ENCODE measurements at regions not wholly inside any gene's neighbourhood (a gene's known extent, or its start where the extent isn't known, plus 50 kb on each side); places are given as distances from the start of the nearest gene placed in this dataset.
"Not testable (repeated sequence)": the region's sequence is repeated elsewhere in the genome, so short reads cannot be mapped to it uniquely, and the experiment has no call there.

DNA sequence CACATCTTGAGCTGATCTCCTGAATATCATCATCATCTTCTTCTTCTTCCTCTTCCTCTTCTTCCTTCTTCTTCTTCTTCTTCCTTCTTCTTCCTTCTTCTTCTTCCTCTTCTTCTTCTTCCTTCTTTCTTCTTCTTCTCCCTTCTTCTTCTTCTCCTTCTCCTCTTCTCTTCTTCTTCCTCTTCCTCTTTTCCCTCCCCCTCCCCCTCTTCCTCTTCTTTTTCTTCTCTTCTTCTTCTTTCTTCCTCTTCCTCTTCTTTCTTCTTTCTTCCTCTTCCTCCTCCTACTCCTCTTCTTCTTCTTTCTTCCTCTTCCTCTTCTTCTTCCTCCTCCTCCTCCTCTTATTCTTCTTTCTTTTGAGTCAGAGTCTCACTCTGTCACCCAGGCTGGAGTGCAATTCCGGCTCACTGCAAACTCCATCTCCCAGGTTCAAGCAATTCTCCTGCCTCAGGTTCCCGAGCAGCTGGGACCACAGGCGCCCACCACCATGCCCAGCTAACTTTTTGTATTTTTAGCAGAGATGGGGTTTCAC is 197.9 kb upstream of the NANOGP8 start:
- no peak for DNase-seq (ENCODE audit: extremely low spot score)
- ChIA-PET CTCF (no interaction called here), POLR2A (no interaction called here)
- no peak for TF ChIP-seq SUZ12 (IDR thresholded peaks at IDR 0.05)
- no peak for TF ChIP-seq LEF1 (IDR thresholded peaks at IDR 0.05; ENCODE audit: borderline replicate concordance)
- TF ChIP-seq L3MBTL2 (conservative IDR thresholded peaks at IDR 0.05) = no peak
- no peak for TF ChIP-seq CTBP1 (IDR thresholded peaks at IDR 0.05; ENCODE audit: borderline replicate concordance)
- TF ChIP-seq FOXK2 (IDR thresholded peaks at IDR 0.05) = no peak
- TF ChIP-seq, protein P1, sequence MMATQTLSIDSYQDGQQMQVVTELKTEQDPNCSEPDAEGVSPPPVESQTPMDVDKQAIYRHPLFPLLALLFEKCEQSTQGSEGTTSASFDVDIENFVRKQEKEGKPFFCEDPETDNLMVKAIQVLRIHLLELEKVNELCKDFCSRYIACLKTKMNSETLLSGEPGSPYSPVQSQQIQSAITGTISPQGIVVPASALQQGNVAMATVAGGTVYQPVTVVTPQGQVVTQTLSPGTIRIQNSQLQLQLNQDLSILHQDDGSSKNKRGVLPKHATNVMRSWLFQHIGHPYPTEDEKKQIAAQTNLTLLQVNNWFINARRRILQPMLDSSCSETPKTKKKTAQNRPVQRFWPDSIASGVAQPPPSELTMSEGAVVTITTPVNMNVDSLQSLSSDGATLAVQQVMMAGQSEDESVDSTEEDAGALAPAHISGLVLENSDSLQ (IDR thresholded peaks at IDR 0.05) = no peak
- TF ChIP-seq FOXA1 (IDR thresholded peaks at IDR 0.05) = no peak
- TF ChIP-seq ELF4 (IDR thresholded peaks at IDR 0.05) = no peak

DNA sequence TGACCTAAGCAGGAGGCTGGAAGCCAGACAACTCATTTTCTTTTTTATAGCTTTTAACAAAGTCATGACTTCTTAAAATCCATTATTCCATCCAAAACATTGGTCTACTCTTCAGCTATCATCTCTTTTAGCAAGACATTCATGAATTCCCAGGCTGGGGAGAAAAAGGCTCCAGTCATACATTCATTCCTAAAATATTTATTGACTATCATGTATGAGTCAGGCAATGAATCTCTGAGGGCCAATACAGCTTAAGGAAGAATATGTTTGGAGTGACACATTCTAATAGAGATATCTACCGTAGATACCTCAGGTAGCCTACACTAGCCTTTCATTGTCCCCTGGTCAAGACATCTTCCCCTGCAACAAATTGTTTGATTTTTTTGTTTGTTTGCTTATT is 196.4 kb upstream of the NANOGP8 start:
- ChIA-PET POLR2A (interaction anchor here (0.7 kb wide), 1 partner anchor 1207 kb away, joined by 3 read pairs; no protein-coding TSS in a partner anchor), CTCF (no interaction called here)
- TF ChIP-seq TARDBP (IDR thresholded peaks at IDR 0.05) = no peak
- no peak for TF ChIP-seq HDGF (IDR thresholded peaks at IDR 0.05; ENCODE audit: borderline replicate concordance)
- no peak for TF ChIP-seq NFRKB (IDR thresholded peaks at IDR 0.05)
- no peak for TF ChIP-seq ELF4 (IDR thresholded peaks at IDR 0.05)
- no peak for TF ChIP-seq FOXM1 (IDR thresholded peaks at IDR 0.05; ENCODE audit: borderline replicate concordance)
- no peak for TF ChIP-seq CTBP1 (IDR thresholded peaks at IDR 0.05; ENCODE audit: borderline replicate concordance)
- TF ChIP-seq BHLHE40 (IDR thresholded peaks at IDR 0.05; ENCODE audit: borderline replicate concordance) = no peak
- TF ChIP-seq ARNT (IDR thresholded peaks at IDR 0.05) = no peak
- no peak for TF ChIP-seq SP1 (IDR thresholded peaks at IDR 0.05)
- TF ChIP-seq SUZ12 (IDR thresholded peaks at IDR 0.05) = no peak
- no peak for TF ChIP-seq FOXK2 (IDR thresholded peaks at IDR 0.05)
- no peak for TF ChIP-seq L3MBTL2 (conservative IDR thresholded peaks at IDR 0.05)
- no peak for TF ChIP-seq FOXA1 (IDR thresholded peaks at IDR 0.05)
- no peak for TF ChIP-seq ZNF384 (IDR thresholded peaks at IDR 0.05)
- TF ChIP-seq, protein P1 (IDR thresholded peaks at IDR 0.05) = no peak
- no peak for TF ChIP-seq LEF1 (IDR thresholded peaks at IDR 0.05; ENCODE audit: borderline replicate concordance)
- no peak for DNase-seq (ENCODE audit: extremely low spot score)

- ChIA-PET POLR2A (no interaction called here), CTCF (no interaction called here)
Observed at GRCh38 chr15:35279811-35280210, 194.7 kb upstream of the NANOGP8 start.

GRCh38 chr15:35271371-35272043 is 186.4 kb upstream of the NANOGP8 start:
- ChIA-PET POLR2A (no interaction called here), CTCF (no interaction called here)
- TF ChIP-seq SUZ12 (IDR thresholded peaks at IDR 0.05) = no peak
- TF ChIP-seq HDGF (IDR thresholded peaks at IDR 0.05; ENCODE audit: borderline replicate concordance) = no peak
- no peak for DNase-seq (ENCODE audit: extremely low spot score)

More at GRCh38 chr15:35279811-35280210, 194.7 kb upstream of the NANOGP8 start:
- DNase-seq (ENCODE audit: extremely low spot score) = no peak
- no peak for TF ChIP-seq NFRKB (IDR thresholded peaks at IDR 0.05)
- no peak for TF ChIP-seq CTBP1 (IDR thresholded peaks at IDR 0.05; ENCODE audit: borderline replicate concordance)
- no peak for TF ChIP-seq ELF4 (IDR thresholded peaks at IDR 0.05)
- TF ChIP-seq SUZ12 (IDR thresholded peaks at IDR 0.05) = no peak
- TF ChIP-seq L3MBTL2 (conservative IDR thresholded peaks at IDR 0.05) = no peak
- TF ChIP-seq BHLHE40 (IDR thresholded peaks at IDR 0.05; ENCODE audit: borderline replicate concordance) = no peak
- no peak for TF ChIP-seq ZNF384 (IDR thresholded peaks at IDR 0.05)
- no peak for TF ChIP-seq ARNT (IDR thresholded peaks at IDR 0.05)
- TF ChIP-seq, protein P1 (IDR thresholded peaks at IDR 0.05) = no peak
- TF ChIP-seq FOXK2 (IDR thresholded peaks at IDR 0.05) = no peak
- TF ChIP-seq LEF1 (IDR thresholded peaks at IDR 0.05; ENCODE audit: borderline replicate concordance) = no peak
- TF ChIP-seq FOXA1 (IDR thresholded peaks at IDR 0.05) = no peak
- TF ChIP-seq SP1 (IDR thresholded peaks at IDR 0.05) = no peak
- TF ChIP-seq HDGF (IDR thresholded peaks at IDR 0.05; ENCODE audit: borderline replicate concordance) = no peak
- no peak for TF ChIP-seq FOXM1 (IDR thresholded peaks at IDR 0.05; ENCODE audit: borderline replicate concordance)
- no peak for TF ChIP-seq TARDBP (IDR thresholded peaks at IDR 0.05)

- no peak for TF ChIP-seq ZNF384 (IDR thresholded peaks at IDR 0.05)
- TF ChIP-seq FOXA1 (IDR thresholded peaks at IDR 0.05) = no peak
- TF ChIP-seq SP1 (IDR thresholded peaks at IDR 0.05) = no peak
- TF ChIP-seq, protein P1 (IDR thresholded peaks at IDR 0.05) = no peak
- no peak for TF ChIP-seq TARDBP (IDR thresholded peaks at IDR 0.05)
- no peak for TF ChIP-seq FOXK2 (IDR thresholded peaks at IDR 0.05)
- TF ChIP-seq LEF1 (IDR thresholded peaks at IDR 0.05; ENCODE audit: borderline replicate concordance) = no peak
- TF ChIP-seq FOXM1 (IDR thresholded peaks at IDR 0.05; ENCODE audit: borderline replicate concordance) = no peak
- no peak for TF ChIP-seq ARNT (IDR thresholded peaks at IDR 0.05)
- TF ChIP-seq CTBP1 (IDR thresholded peaks at IDR 0.05; ENCODE audit: borderline replicate concordance) = no peak
- no peak for TF ChIP-seq HDGF (IDR thresholded peaks at IDR 0.05; ENCODE audit: borderline replicate concordance)
- TF ChIP-seq L3MBTL2 (conservative IDR thresholded peaks at IDR 0.05) = no peak
- TF ChIP-seq BHLHE40 (IDR thresholded peaks at IDR 0.05; ENCODE audit: borderline replicate concordance) = no peak
- TF ChIP-seq ELF4 (IDR thresholded peaks at IDR 0.05) = no peak
- no peak for TF ChIP-seq SUZ12 (IDR thresholded peaks at IDR 0.05)
- CTCF ChIA-PET = no interaction called here
Observed at GRCh38 chr15:35260941-35261340, 175.8 kb upstream of the NANOGP8 start.

DNA sequence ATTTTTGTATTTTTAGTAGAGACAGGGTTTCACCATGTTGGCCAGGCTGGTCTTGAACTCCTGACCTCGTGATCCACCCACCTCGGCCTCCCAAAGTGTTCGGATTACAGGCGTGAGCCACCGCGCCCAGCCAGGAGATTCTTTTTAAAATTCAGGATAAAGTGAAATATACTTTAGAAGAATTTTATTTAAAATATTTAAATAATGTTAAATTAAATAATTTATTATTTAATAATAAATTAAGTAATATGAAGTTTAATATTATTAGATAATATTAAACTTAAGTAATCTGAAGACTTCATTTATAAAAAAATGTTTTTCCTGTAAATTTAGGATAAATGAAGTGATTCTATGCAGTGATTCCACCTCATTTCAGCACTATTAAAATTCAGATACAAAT is 175.2 kb upstream of the NANOGP8 start:
- DNase-seq (ENCODE audit: extremely low spot score); CTCF ChIA-PET; POLR2A ChIA-PET: not testable (repeated sequence)

More at GRCh38 chr15:35260941-35261340, 175.8 kb upstream of the NANOGP8 start:
- no peak for DNase-seq (ENCODE audit: extremely low spot score)
- POLR2A ChIA-PET = no interaction called here

Data from HEK293T (cell line).